HG02678 (cell line): ENCODE measurements at regions not wholly inside any gene's neighbourhood (a gene's known extent, or its start where the extent isn't known, plus 50 kb on each side); places are given as distances from the start of the nearest gene placed in this dataset.
"Not testable (repeated sequence)": the region's sequence is repeated elsewhere in the genome, so short reads cannot be mapped to it uniquely, and the experiment has no call there.

Experiments
- ATAC-seq: cut with Tn5 transposase; IDR thresholded peaks from one replicate; pipeline ENCODE4 v1.9.1; 2021; ENCODE audit warnings: mild to moderate bottlenecking, moderate library complexity; ENCODE audit not compliant: unreplicated experiment

- no peak for ATAC-seq
Measured at GRCh38 chr12:105480162-105480561, 149.7 kb downstream of the C12orf75 start.

- ATAC-seq = no peak
Measured at GRCh38 chr12:105481392-105482300, 151.2 kb downstream of the C12orf75 start.

- no peak for ATAC-seq
Measured at GRCh38 chr12:105482951-105483350, 152.5 kb downstream of the C12orf75 start.

GRCh38 chr12:105483691-105484090 lies 153.2 kb downstream of the C12orf75 start:
- ATAC-seq = no peak

- ATAC-seq = no peak
Measured at GRCh38 chr12:105485321-105485910, 154.9 kb downstream of the C12orf75 start.

GRCh38 chr12:105485921-105486320 lies 155.4 kb downstream of the C12orf75 start:
- ATAC-seq = no peak

- ATAC-seq = no peak
Measured at GRCh38 chr12:105487963-105488362, 157.5 kb downstream of the C12orf75 start.

- no peak for ATAC-seq
Measured at GRCh38 chr12:105492591-105493545, 162.4 kb downstream of the C12orf75 start.

GRCh38 chr12:105499205-105499604 lies 168.7 kb downstream of the C12orf75 start:
- no peak for ATAC-seq

GRCh38 chr12:105500676-105501075 lies 170.2 kb downstream of the C12orf75 start:
- not testable (repeated sequence) for ATAC-seq

GRCh38 chr12:105502426-105502930 lies 172.0 kb downstream of the C12orf75 start:
- no peak for ATAC-seq

GRCh38 chr12:105503619-105504018 lies 173.1 kb downstream of the C12orf75 start:
- ATAC-seq = no peak

GRCh38 chr12:105504286-105504685 lies 173.8 kb downstream of the C12orf75 start:
- no peak for ATAC-seq

GRCh38 chr12:105506678-105507310 lies 176.3 kb downstream of the C12orf75 start:
- ATAC-seq = no peak

- no peak for ATAC-seq
Measured at GRCh38 chr12:105507311-105508038, 177.0 kb downstream of the C12orf75 start.

- no peak for ATAC-seq
Measured at GRCh38 chr12:105508096-105508495, 177.6 kb downstream of the C12orf75 start.

- no peak for ATAC-seq
Measured at GRCh38 chr12:105510526-105510925, 180.0 kb downstream of the C12orf75 start.

GRCh38 chr12:105512861-105513260 lies 182.4 kb downstream of the C12orf75 start:
- not testable (repeated sequence) for ATAC-seq

GRCh38 chr12:105522166-105522825 lies 191.8 kb downstream of the C12orf75 start:
- no peak for ATAC-seq
